ENCODE measurements at regions not wholly inside any gene's neighbourhood (a gene's known extent, or its start where the extent isn't known, plus 50 kb on each side); places are given as distances from the start of the nearest gene placed in this dataset.

- Histone ChIP-seq H3K9me2 (ENCODE audit: low read depth, low read length) (no peaks in the 10 kb centered on the region), H3K27ac (ENCODE audit: low read depth, low read length, poor library complexity, severe bottlenecking) (no peak overlapping the region), H4K20me1 (ENCODE audit: insufficient read depth, low read length) (no peaks in the 10 kb centered on the region), H3K36me3 (ENCODE audit: insufficient read depth, low read length) (no peaks in the 10 kb centered on the region), H3K9me3 (ENCODE audit: low read length) (no peaks in the 10 kb centered on the region), H2AFZ (ENCODE audit: low read length) (no peak overlapping the region), H3K79me2 (ENCODE audit: insufficient read depth, low read length) (no peaks in the 10 kb centered on the region), H3F3A (ENCODE audit: insufficient read depth, low read length) (no peaks in the 10 kb centered on the region), H3K4me3 (ENCODE audit: low read depth, low read length, poor library complexity, severe bottlenecking) (no peak overlapping the region), H3K4me2 (ENCODE audit: low read length) (no peak overlapping the region), H3K9ac (ENCODE audit: low read length) (no peak overlapping the region), H3K27me3 (ENCODE audit: insufficient read depth, low read length) (no peaks in the 10 kb centered on the region), H3K4me1 (ENCODE audit: insufficient read depth, low read length, severe bottlenecking) (no peaks in the 10 kb centered on the region)
- no peak for TF ChIP-seq EZH2 (IDR thresholded peaks at IDR 0.05; ENCODE audit: borderline replicate concordance, low read length)
- TF ChIP-seq, protein P1, sequence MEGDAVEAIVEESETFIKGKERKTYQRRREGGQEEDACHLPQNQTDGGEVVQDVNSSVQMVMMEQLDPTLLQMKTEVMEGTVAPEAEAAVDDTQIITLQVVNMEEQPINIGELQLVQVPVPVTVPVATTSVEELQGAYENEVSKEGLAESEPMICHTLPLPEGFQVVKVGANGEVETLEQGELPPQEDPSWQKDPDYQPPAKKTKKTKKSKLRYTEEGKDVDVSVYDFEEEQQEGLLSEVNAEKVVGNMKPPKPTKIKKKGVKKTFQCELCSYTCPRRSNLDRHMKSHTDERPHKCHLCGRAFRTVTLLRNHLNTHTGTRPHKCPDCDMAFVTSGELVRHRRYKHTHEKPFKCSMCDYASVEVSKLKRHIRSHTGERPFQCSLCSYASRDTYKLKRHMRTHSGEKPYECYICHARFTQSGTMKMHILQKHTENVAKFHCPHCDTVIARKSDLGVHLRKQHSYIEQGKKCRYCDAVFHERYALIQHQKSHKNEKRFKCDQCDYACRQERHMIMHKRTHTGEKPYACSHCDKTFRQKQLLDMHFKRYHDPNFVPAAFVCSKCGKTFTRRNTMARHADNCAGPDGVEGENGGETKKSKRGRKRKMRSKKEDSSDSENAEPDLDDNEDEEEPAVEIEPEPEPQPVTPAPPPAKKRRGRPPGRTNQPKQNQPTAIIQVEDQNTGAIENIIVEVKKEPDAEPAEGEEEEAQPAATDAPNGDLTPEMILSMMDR (IDR thresholded peaks at IDR 0.05; ENCODE audit: low read length) = no peak
Observed at GRCh38 chr10:78285226-78285625, 251.6 kb downstream of the RPS24 start.

- no peak overlapping the region for H3K4me2 ChIP-seq (ENCODE audit: low read length)
- no peaks in the 10 kb centered on the region for H3K79me2 ChIP-seq (ENCODE audit: insufficient read depth, low read length)
- no peaks in the 10 kb centered on the region for H3K9me3 ChIP-seq (ENCODE audit: low read length)
- no peak for TF ChIP-seq EZH2 (IDR thresholded peaks at IDR 0.05; ENCODE audit: borderline replicate concordance, low read length)
- H3F3A ChIP-seq (ENCODE audit: insufficient read depth, low read length) = no peaks in the 10 kb centered on the region
- H3K4me1 ChIP-seq (ENCODE audit: insufficient read depth, low read length, severe bottlenecking) = no peaks in the 10 kb centered on the region
- no peaks in the 10 kb centered on the region for H3K9me2 ChIP-seq (ENCODE audit: low read depth, low read length)
- H3K27me3 ChIP-seq (ENCODE audit: insufficient read depth, low read length) = no peaks in the 10 kb centered on the region
- no peak overlapping the region for H3K4me3 ChIP-seq (ENCODE audit: low read depth, low read length, poor library complexity, severe bottlenecking)
- no peaks in the 10 kb centered on the region for H4K20me1 ChIP-seq (ENCODE audit: insufficient read depth, low read length)
- no peaks in the 10 kb centered on the region for H3K36me3 ChIP-seq (ENCODE audit: insufficient read depth, low read length)
- H2AFZ ChIP-seq (ENCODE audit: low read length) = no peak overlapping the region
- H3K27ac ChIP-seq (ENCODE audit: low read depth, low read length, poor library complexity, severe bottlenecking) = no peak overlapping the region
- no peak overlapping the region for H3K9ac ChIP-seq (ENCODE audit: low read length)
Observed at GRCh38 chr10:78286186-78286585, 252.5 kb downstream of the RPS24 start.

GRCh38 chr10:78286668-78287067 lies 253.0 kb downstream of the RPS24 start:
- H3K4me2 ChIP-seq (ENCODE audit: low read length) = no peak overlapping the region
- TF ChIP-seq, protein P1 (IDR thresholded peaks at IDR 0.05; ENCODE audit: low read length) = no peak
- H3K79me2 ChIP-seq (ENCODE audit: insufficient read depth, low read length) = no peaks in the 10 kb centered on the region
- H3K27ac ChIP-seq (ENCODE audit: low read depth, low read length, poor library complexity, severe bottlenecking) = no peak overlapping the region
- no peaks in the 10 kb centered on the region for H3K9me3 ChIP-seq (ENCODE audit: low read length)
- H3K9ac ChIP-seq (ENCODE audit: low read length) = no peak overlapping the region
- no peaks in the 10 kb centered on the region for H3K9me2 ChIP-seq (ENCODE audit: low read depth, low read length)
- H2AFZ ChIP-seq (ENCODE audit: low read length) = no peak overlapping the region
- H3K36me3 ChIP-seq (ENCODE audit: insufficient read depth, low read length) = no peaks in the 10 kb centered on the region
- no peaks in the 10 kb centered on the region for H3F3A ChIP-seq (ENCODE audit: insufficient read depth, low read length)
- H3K4me1 ChIP-seq (ENCODE audit: insufficient read depth, low read length, severe bottlenecking) = no peaks in the 10 kb centered on the region
- no peak overlapping the region for H3K4me3 ChIP-seq (ENCODE audit: low read depth, low read length, poor library complexity, severe bottlenecking)
- no peaks in the 10 kb centered on the region for H4K20me1 ChIP-seq (ENCODE audit: insufficient read depth, low read length)
- no peaks in the 10 kb centered on the region for H3K27me3 ChIP-seq (ENCODE audit: insufficient read depth, low read length)

DNA sequence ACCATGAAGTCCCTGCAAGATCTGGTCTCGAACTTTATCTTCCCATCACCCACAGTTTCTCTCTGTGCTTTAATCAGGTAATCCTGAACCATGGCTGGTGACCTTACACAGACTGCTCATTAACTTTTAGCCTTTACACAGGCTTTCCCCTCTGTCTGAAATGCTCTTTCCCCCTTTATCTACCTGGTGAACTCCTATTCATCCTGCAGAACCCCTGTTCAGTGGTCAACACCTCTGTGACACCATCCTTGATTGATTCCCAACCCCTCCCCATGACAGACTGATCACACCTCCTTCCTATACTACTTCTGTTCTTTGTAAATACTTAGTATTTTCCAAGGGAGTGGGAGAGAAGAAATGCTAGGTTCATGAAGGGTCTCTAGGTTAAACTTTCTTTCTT lies 254.0 kb downstream of the RPS24 start:
- Histone ChIP-seq H3K27me3 (ENCODE audit: insufficient read depth, low read length) (no peaks in the 10 kb centered on the region), H3K36me3 (ENCODE audit: insufficient read depth, low read length) (no peaks in the 10 kb centered on the region), H3K9ac (ENCODE audit: low read length) (no peak overlapping the region), H4K20me1 (ENCODE audit: insufficient read depth, low read length) (no peaks in the 10 kb centered on the region), H3K4me1 (ENCODE audit: insufficient read depth, low read length, severe bottlenecking) (no peaks in the 10 kb centered on the region), H3K4me2 (ENCODE audit: low read length) (no peak overlapping the region), H2AFZ (ENCODE audit: low read length) (no peak overlapping the region), H3K9me3 (ENCODE audit: low read length) (no peaks in the 10 kb centered on the region), H3K4me3 (ENCODE audit: low read depth, low read length, poor library complexity, severe bottlenecking) (no peak overlapping the region), H3K27ac (ENCODE audit: low read depth, low read length, poor library complexity, severe bottlenecking) (no peak overlapping the region), H3K79me2 (ENCODE audit: insufficient read depth, low read length) (no peaks in the 10 kb centered on the region), H3F3A (ENCODE audit: insufficient read depth, low read length) (no peaks in the 10 kb centered on the region), H3K9me2 (ENCODE audit: low read depth, low read length) (no peaks in the 10 kb centered on the region)
- TF ChIP-seq EZH2 (IDR thresholded peaks at IDR 0.05; ENCODE audit: borderline replicate concordance, low read length) = no peak
